ENCODE measurements at regions not wholly inside any gene's neighbourhood (a gene's known extent, or its start where the extent isn't known, plus 50 kb on each side); places are given as distances from the start of the nearest gene placed in this dataset.

- DNase-seq: peak in 1 of 2 donors; percentile 25
- Histone ChIP-seq H3K27me3 (peaks cover 0 to 39% of the 10 kb centered on the region in 2 donors), H3K27ac (no peak overlapping the region), H3K4me1 (no peaks in the 10 kb centered on the region), H3K9me3 (no peaks in the 10 kb centered on the region), H3K36me3 (no peaks in the 10 kb centered on the region), H3K4me3 (no peak overlapping the region)
- intact Hi-C loops (cut with DNase I; ENCODE audit: low total_unique reads): loop anchor here (5.0 kb wide), 1 partner anchor 466 kb away; no protein-coding TSS in a partner anchor
- TF ChIP-seq CTCF (IDR thresholded peaks at IDR 0.05): no peak
Observed at GRCh38 chr5:174325961-174326360, 280.5 kb downstream of the NSG2 start.

DNA sequence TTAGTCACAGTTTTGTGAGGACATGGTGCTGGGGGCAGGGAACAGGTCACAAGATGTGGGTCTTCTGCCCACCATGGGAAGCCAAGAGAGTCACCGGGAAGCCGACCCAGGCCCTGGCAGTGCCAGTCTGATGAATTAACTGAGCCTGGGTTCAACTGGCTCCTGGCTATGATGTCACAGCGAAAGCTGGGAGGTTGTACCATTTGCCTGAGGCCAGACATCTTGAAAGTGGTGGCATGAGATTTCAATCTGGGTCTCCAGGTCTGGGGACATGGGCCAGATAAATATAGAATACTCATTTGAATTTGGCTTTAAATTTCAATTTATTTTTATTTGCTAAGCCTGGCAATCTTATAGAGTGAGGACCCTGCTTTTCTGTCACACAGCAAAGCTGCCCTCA is 280.9 kb downstream of the NSG2 start:
- peaks cover 0 to 35% of the 10 kb centered on the region in 2 donors for H3K27me3 ChIP-seq
- no peak for TF ChIP-seq CTCF (IDR thresholded peaks at IDR 0.05)
- intact Hi-C loops (cut with DNase I; ENCODE audit: low total_unique reads): loop anchor here (5.0 kb wide), 1 partner anchor 466 kb away; no protein-coding TSS in a partner anchor

GRCh38 chr5:174327317-174327864 is 281.9 kb downstream of the NSG2 start:
- peak; percentile 35 to 38 for TF ChIP-seq CTCF (IDR thresholded peaks at IDR 0.05)
- no peak overlapping the region for H3K4me3 ChIP-seq
- intact Hi-C loops (cut with DNase I; ENCODE audit: low total_unique reads): loop anchor here (5.0 kb wide), 1 partner anchor 465 kb away; no protein-coding TSS in a partner anchor
- H3K4me1 ChIP-seq: no peaks in the 10 kb centered on the region
- no peaks in the 10 kb centered on the region for H3K36me3 ChIP-seq
- no peaks in the 10 kb centered on the region for H3K9me3 ChIP-seq
- DNase-seq: peak in 1 of 2 donors; percentile 41
- no peak overlapping the region for H3K27ac ChIP-seq
- H3K27me3 ChIP-seq: peaks cover 0 to 25% of the 10 kb centered on the region in 2 donors

More for the DNA sequence above, 280.9 kb downstream of the NSG2 start:
- DNase-seq: peak in 1 of 2 donors; percentile 25
- H3K9me3 ChIP-seq: no peaks in the 10 kb centered on the region
- H3K36me3 ChIP-seq: no peaks in the 10 kb centered on the region
- H3K4me3 ChIP-seq: no peak overlapping the region
- H3K4me1 ChIP-seq: no peaks in the 10 kb centered on the region
- H3K27ac ChIP-seq: no peak overlapping the region

- H3K36me3 ChIP-seq: no peaks in the 10 kb centered on the region
- intact Hi-C loops (cut with DNase I; ENCODE audit: low total_unique reads): loop anchor here (5.0 kb wide), 1 partner anchor 464 kb away; no protein-coding TSS in a partner anchor
- no peak for TF ChIP-seq CTCF (IDR thresholded peaks at IDR 0.05)
- no peak overlapping the region for H3K27ac ChIP-seq
- H3K27me3 ChIP-seq: peaks cover 0 to 20% of the 10 kb centered on the region in 2 donors
- no peaks in the 10 kb centered on the region for H3K9me3 ChIP-seq
- DNase-seq: no peak
- no peak overlapping the region for H3K4me3 ChIP-seq
- H3K4me1 ChIP-seq: no peaks in the 10 kb centered on the region
Observed at GRCh38 chr5:174327896-174328295, 282.4 kb downstream of the NSG2 start.

DNA sequence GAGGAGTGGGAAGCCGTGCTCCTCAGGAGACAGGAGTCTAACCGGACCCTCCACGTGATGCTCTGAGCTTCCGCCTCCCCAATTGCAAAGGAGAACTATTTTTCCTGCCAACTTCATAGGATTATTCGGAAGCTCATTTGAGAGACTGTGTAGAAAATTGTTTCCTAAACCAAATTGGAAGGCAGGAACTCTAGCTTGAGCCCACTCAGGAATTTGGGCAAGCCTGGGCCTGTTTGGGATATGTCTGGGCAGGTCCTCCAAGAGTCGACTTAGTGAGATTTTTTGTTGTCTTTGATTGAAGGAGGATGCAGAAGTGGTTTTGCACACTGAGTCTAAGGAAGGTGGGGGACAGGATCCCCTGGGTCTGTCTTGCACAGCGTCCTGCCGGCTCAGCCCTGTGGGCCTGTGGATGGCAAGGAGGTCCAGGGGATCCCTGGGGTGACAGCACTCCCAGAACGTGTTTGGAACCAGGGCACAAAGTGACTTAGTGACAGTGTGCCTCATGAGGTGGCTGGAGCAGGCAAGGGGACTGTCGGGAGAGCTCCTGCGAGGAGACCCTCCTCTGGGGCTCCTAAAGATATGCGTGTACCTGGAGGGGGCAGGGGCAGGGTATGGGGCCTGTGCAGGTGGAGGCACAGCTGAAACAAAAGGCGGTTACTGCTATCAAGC is 283.3 kb downstream of the NSG2 start:
- no peaks in the 10 kb centered on the region for H3K9me3 ChIP-seq
- peaks cover 0 to 19% of the 10 kb centered on the region in 2 donors for H3K27me3 ChIP-seq
- intact Hi-C loops (cut with DNase I; ENCODE audit: low total_unique reads): loop anchor here (5.0 kb wide), 1 partner anchor 464 kb away; no protein-coding TSS in a partner anchor
- no peaks in the 10 kb centered on the region for H3K36me3 ChIP-seq
- H3K27ac ChIP-seq: no peak overlapping the region
- H3K4me3 ChIP-seq: no peak overlapping the region
- no peaks in the 10 kb centered on the region for H3K4me1 ChIP-seq
- TF ChIP-seq CTCF (IDR thresholded peaks at IDR 0.05): no peak
- DNase-seq: no peak
